ENCODE measurements at regions not wholly inside any gene's neighbourhood (a gene's known extent, or its start where the extent isn't known, plus 50 kb on each side); places are given as distances from the start of the nearest gene placed in this dataset.

- intact Hi-C loops (cut with micrococcal nuclease), result no loop called here
- no peaks in the 10 kb centered on the region for H3K36me3 Mint-ChIP-seq (ENCODE audit: low read depth)
- H3K27ac Mint-ChIP-seq, result no peak overlapping the region
- peaks cover 2% of the 10 kb centered on the region for H3K27me3 Mint-ChIP-seq (ENCODE audit: insufficient read depth)
- no peak for DNase-seq (ENCODE audit: low spot score)
- H3K4me1 Mint-ChIP-seq (ENCODE audit: low read depth), result no peaks in the 10 kb centered on the region
- H3K9me3 Mint-ChIP-seq, result no peaks in the 10 kb centered on the region
- no peak overlapping the region for H3K4me3 Mint-ChIP-seq
Measured at GRCh38 chr10:90396721-90397120, 461.1 kb downstream of the HTR7 start.

GRCh38 chr10:90398566-90398965, 459.3 kb downstream of the HTR7 start:
- no peaks in the 10 kb centered on the region for H3K9me3 Mint-ChIP-seq
- no peaks in the 10 kb centered on the region for H3K4me1 Mint-ChIP-seq (ENCODE audit: low read depth)
- peaks cover 2% of the 10 kb centered on the region for H3K27me3 Mint-ChIP-seq (ENCODE audit: insufficient read depth)
- H3K27ac Mint-ChIP-seq, result no peak overlapping the region
- intact Hi-C loops (cut with micrococcal nuclease), result no loop called here
- DNase-seq (ENCODE audit: low spot score), result no peak
- H3K36me3 Mint-ChIP-seq (ENCODE audit: low read depth), result no peaks in the 10 kb centered on the region
- H3K4me3 Mint-ChIP-seq, result no peak overlapping the region

GRCh38 chr10:90399782-90400181, 458.1 kb downstream of the HTR7 start:
- peaks cover 2% of the 10 kb centered on the region for H3K27me3 Mint-ChIP-seq (ENCODE audit: insufficient read depth)
- no peak overlapping the region for H3K27ac Mint-ChIP-seq
- intact Hi-C loops (cut with micrococcal nuclease), result no loop called here
- H3K4me3 Mint-ChIP-seq, result no peak overlapping the region
- H3K9me3 Mint-ChIP-seq, result no peaks in the 10 kb centered on the region
- DNase-seq (ENCODE audit: low spot score), result no peak
- no peaks in the 10 kb centered on the region for H3K36me3 Mint-ChIP-seq (ENCODE audit: low read depth)
- no peaks in the 10 kb centered on the region for H3K4me1 Mint-ChIP-seq (ENCODE audit: low read depth)

GRCh38 chr10:90403211-90404000, 454.4 kb downstream of the HTR7 start:
- Mint-ChIP-seq H3K4me3 (no peak overlapping the region), H3K27me3 (ENCODE audit: insufficient read depth) (no peaks in the 10 kb centered on the region), H3K36me3 (ENCODE audit: low read depth) (no peaks in the 10 kb centered on the region), H3K4me1 (ENCODE audit: low read depth) (no peaks in the 10 kb centered on the region), H3K27ac (no peak overlapping the region), H3K9me3 (no peaks in the 10 kb centered on the region)
- intact Hi-C loops (cut with micrococcal nuclease), result no loop called here
- DNase-seq (ENCODE audit: low spot score), result no peak

GRCh38 chr10:90407131-90407530, 450.7 kb downstream of the HTR7 start:
- Mint-ChIP-seq H3K4me3 (no peak overlapping the region), H3K36me3 (ENCODE audit: low read depth) (no peaks in the 10 kb centered on the region), H3K27ac (no peak overlapping the region), H3K9me3 (peaks cover 5% of the 10 kb centered on the region), H3K4me1 (ENCODE audit: low read depth) (no peaks in the 10 kb centered on the region), H3K27me3 (ENCODE audit: insufficient read depth) (no peaks in the 10 kb centered on the region)
- no peak for DNase-seq (ENCODE audit: low spot score)
- intact Hi-C loops (cut with micrococcal nuclease), result no loop called here

GRCh38 chr10:90407851-90408250, 450.0 kb downstream of the HTR7 start:
- intact Hi-C loops (cut with micrococcal nuclease), result no loop called here

GRCh38 chr10:90412582-90412981, 445.3 kb downstream of the HTR7 start:
- peaks cover 5% of the 10 kb centered on the region for H3K9me3 Mint-ChIP-seq
- no peak overlapping the region for H3K27ac Mint-ChIP-seq
- DNase-seq (ENCODE audit: low spot score), result no peak
- H3K36me3 Mint-ChIP-seq (ENCODE audit: low read depth), result no peaks in the 10 kb centered on the region
- intact Hi-C loops (cut with micrococcal nuclease), result no loop called here
- no peak overlapping the region for H3K4me3 Mint-ChIP-seq
- H3K27me3 Mint-ChIP-seq (ENCODE audit: insufficient read depth), result no peaks in the 10 kb centered on the region
- no peaks in the 10 kb centered on the region for H3K4me1 Mint-ChIP-seq (ENCODE audit: low read depth)

More at GRCh38 chr10:90407851-90408250, 450.0 kb downstream of the HTR7 start:
- no peak overlapping the region for H3K4me3 Mint-ChIP-seq
- no peaks in the 10 kb centered on the region for H3K4me1 Mint-ChIP-seq (ENCODE audit: low read depth)
- no peaks in the 10 kb centered on the region for H3K36me3 Mint-ChIP-seq (ENCODE audit: low read depth)
- H3K27me3 Mint-ChIP-seq (ENCODE audit: insufficient read depth), result no peaks in the 10 kb centered on the region
- no peak for DNase-seq (ENCODE audit: low spot score)
- peaks cover 5% of the 10 kb centered on the region for H3K9me3 Mint-ChIP-seq
- no peak overlapping the region for H3K27ac Mint-ChIP-seq

GRCh38 chr10:90413196-90413595, 444.6 kb downstream of the HTR7 start:
- no peak overlapping the region for H3K4me3 Mint-ChIP-seq
- intact Hi-C loops (cut with micrococcal nuclease), result no loop called here
- H3K27ac Mint-ChIP-seq, result no peak overlapping the region
- H3K27me3 Mint-ChIP-seq (ENCODE audit: insufficient read depth), result no peaks in the 10 kb centered on the region
- peaks cover 5% of the 10 kb centered on the region for H3K9me3 Mint-ChIP-seq
- H3K36me3 Mint-ChIP-seq (ENCODE audit: low read depth), result no peaks in the 10 kb centered on the region
- DNase-seq (ENCODE audit: low spot score), result no peak
- H3K4me1 Mint-ChIP-seq (ENCODE audit: low read depth), result no peaks in the 10 kb centered on the region

GRCh38 chr10:90414926-90415325, 442.9 kb downstream of the HTR7 start:
- no peak overlapping the region for H3K27ac Mint-ChIP-seq

GRCh38 chr10:90417029-90417428, 440.8 kb downstream of the HTR7 start:
- no peaks in the 10 kb centered on the region for H3K4me1 Mint-ChIP-seq (ENCODE audit: low read depth)
- DNase-seq (ENCODE audit: low spot score), result no peak
- H3K27ac Mint-ChIP-seq, result no peak overlapping the region
- no peaks in the 10 kb centered on the region for H3K9me3 Mint-ChIP-seq
- no peaks in the 10 kb centered on the region for H3K27me3 Mint-ChIP-seq (ENCODE audit: insufficient read depth)
- no peaks in the 10 kb centered on the region for H3K36me3 Mint-ChIP-seq (ENCODE audit: low read depth)
- intact Hi-C loops (cut with micrococcal nuclease), result no loop called here
- no peak overlapping the region for H3K4me3 Mint-ChIP-seq

More at GRCh38 chr10:90414926-90415325, 442.9 kb downstream of the HTR7 start:
- DNase-seq (ENCODE audit: low spot score), result no peak
- peaks cover 5% of the 10 kb centered on the region for H3K9me3 Mint-ChIP-seq
- H3K27me3 Mint-ChIP-seq (ENCODE audit: insufficient read depth), result no peaks in the 10 kb centered on the region
- H3K4me3 Mint-ChIP-seq, result no peak overlapping the region
- intact Hi-C loops (cut with micrococcal nuclease), result no loop called here
- no peaks in the 10 kb centered on the region for H3K36me3 Mint-ChIP-seq (ENCODE audit: low read depth)
- H3K4me1 Mint-ChIP-seq (ENCODE audit: low read depth), result no peaks in the 10 kb centered on the region

- DNase-seq (ENCODE audit: low spot score), result no peak
- Mint-ChIP-seq H3K4me1 (ENCODE audit: low read depth) (no peaks in the 10 kb centered on the region), H3K4me3 (no peak overlapping the region), H3K36me3 (ENCODE audit: low read depth) (no peaks in the 10 kb centered on the region), H3K27me3 (ENCODE audit: insufficient read depth) (no peaks in the 10 kb centered on the region), H3K9me3 (no peaks in the 10 kb centered on the region), H3K27ac (no peak overlapping the region)
- intact Hi-C loops (cut with micrococcal nuclease), result no loop called here
Measured at GRCh38 chr10:90417476-90418210, 440.2 kb downstream of the HTR7 start.

- no peak for DNase-seq (ENCODE audit: low spot score)
- H3K27me3 Mint-ChIP-seq (ENCODE audit: insufficient read depth), result no peaks in the 10 kb centered on the region
- no peaks in the 10 kb centered on the region for H3K4me1 Mint-ChIP-seq (ENCODE audit: low read depth)
- intact Hi-C loops (cut with micrococcal nuclease), result no loop called here
- H3K9me3 Mint-ChIP-seq, result peaks cover 5% of the 10 kb centered on the region
- no peak overlapping the region for H3K4me3 Mint-ChIP-seq
- H3K27ac Mint-ChIP-seq, result no peak overlapping the region
- H3K36me3 Mint-ChIP-seq (ENCODE audit: low read depth), result no peaks in the 10 kb centered on the region
Measured at GRCh38 chr10:90418869-90419652, 438.8 kb downstream of the HTR7 start.
